ENCODE measurements at regions not wholly inside any gene's neighbourhood (a gene's known extent, or its start where the extent isn't known, plus 50 kb on each side); places are given as distances from the start of the nearest gene placed in this dataset.
"Not testable (repeated sequence)": the region's sequence is repeated elsewhere in the genome, so short reads cannot be mapped to it uniquely, and the experiment has no call there.

- not testable (repeated sequence) for H2AFZ ChIP-seq (ENCODE audit: low read depth, low read length); H3K27me3 ChIP-seq (ENCODE audit: insufficient read depth, low read length); H3K9me3 ChIP-seq (ENCODE audit: low read length); H3K4me1 ChIP-seq (ENCODE audit: insufficient read depth, low read length); H3K4me3 ChIP-seq (ENCODE audit: low read length)
- H3K36me3 ChIP-seq (ENCODE audit: insufficient read depth, low read length): peaks cover 16% of the 10 kb centered on the region
Measured at GRCh38 chrX:73961867-73962266, 109.4 kb upstream of the XIST start.

GRCh38 chrX:73944563-73944908 is 92.0 kb upstream of the XIST start:
- peaks cover 26% of the 10 kb centered on the region for H3K36me3 ChIP-seq (ENCODE audit: insufficient read depth, low read length)

GRCh38 chrX:73943693-73944562 is 91.4 kb upstream of the XIST start:
- no peaks in the 10 kb centered on the region for H3K27me3 ChIP-seq (ENCODE audit: insufficient read depth, low read length)
- peaks cover 21% of the 10 kb centered on the region for H3K36me3 ChIP-seq (ENCODE audit: insufficient read depth, low read length)
- H3K4me1 ChIP-seq (ENCODE audit: insufficient read depth, low read length): peaks cover 13% of the 10 kb centered on the region
- H3K4me3 ChIP-seq (ENCODE audit: low read length): peak overlapping the region; percentile 98
- no peaks in the 10 kb centered on the region for H3K9me3 ChIP-seq (ENCODE audit: low read length)
- H2AFZ ChIP-seq (ENCODE audit: low read depth, low read length): peak overlapping the region; percentile 100

More at GRCh38 chrX:73944563-73944908, 92.0 kb upstream of the XIST start:
- H3K9me3 ChIP-seq (ENCODE audit: low read length): peaks cover 3% of the 10 kb centered on the region
- H2AFZ ChIP-seq (ENCODE audit: low read depth, low read length): peak overlapping the region; percentile 95
- H3K4me3 ChIP-seq (ENCODE audit: low read length): peak overlapping the region; percentile 98
- no peaks in the 10 kb centered on the region for H3K27me3 ChIP-seq (ENCODE audit: insufficient read depth, low read length)
- peaks cover 13% of the 10 kb centered on the region for H3K4me1 ChIP-seq (ENCODE audit: insufficient read depth, low read length)

GRCh38 chrX:73940893-73941470 is 88.5 kb upstream of the XIST start:
- Histone ChIP-seq H3K4me3 (ENCODE audit: low read length) (no peak overlapping the region), H3K27me3 (ENCODE audit: insufficient read depth, low read length) (no peaks in the 10 kb centered on the region), H3K9me3 (ENCODE audit: low read length) (no peaks in the 10 kb centered on the region), H2AFZ (ENCODE audit: low read depth, low read length) (no peak overlapping the region), H3K36me3 (ENCODE audit: insufficient read depth, low read length) (peaks cover 2% of the 10 kb centered on the region), H3K4me1 (ENCODE audit: insufficient read depth, low read length) (peaks cover 13% of the 10 kb centered on the region)

- H3K4me3 ChIP-seq (ENCODE audit: low read length); H3K36me3 ChIP-seq (ENCODE audit: insufficient read depth, low read length); H3K9me3 ChIP-seq (ENCODE audit: low read length); H3K27me3 ChIP-seq (ENCODE audit: insufficient read depth, low read length); H2AFZ ChIP-seq (ENCODE audit: low read depth, low read length); H3K4me1 ChIP-seq (ENCODE audit: insufficient read depth, low read length): not testable (repeated sequence)
Measured at GRCh38 chrX:73937843-73938242, 85.3 kb upstream of the XIST start.

- H3K27me3 ChIP-seq (ENCODE audit: insufficient read depth, low read length): no peaks in the 10 kb centered on the region
- H3K36me3 ChIP-seq (ENCODE audit: insufficient read depth, low read length): no peaks in the 10 kb centered on the region
- H3K4me3 ChIP-seq (ENCODE audit: low read length): no peak overlapping the region
- no peaks in the 10 kb centered on the region for H3K9me3 ChIP-seq (ENCODE audit: low read length)
- H3K4me1 ChIP-seq (ENCODE audit: insufficient read depth, low read length): no peaks in the 10 kb centered on the region
- H2AFZ ChIP-seq (ENCODE audit: low read depth, low read length): no peak overlapping the region
Measured at GRCh38 chrX:73932522-73932921, 80.0 kb upstream of the XIST start.

- H2AFZ ChIP-seq (ENCODE audit: low read depth, low read length): no peak overlapping the region
- H3K27me3 ChIP-seq (ENCODE audit: insufficient read depth, low read length): peaks cover under 1% of the 10 kb centered on the region
- H3K4me1 ChIP-seq (ENCODE audit: insufficient read depth, low read length): no peaks in the 10 kb centered on the region
- no peaks in the 10 kb centered on the region for H3K36me3 ChIP-seq (ENCODE audit: insufficient read depth, low read length)
- no peaks in the 10 kb centered on the region for H3K9me3 ChIP-seq (ENCODE audit: low read length)
- H3K4me3 ChIP-seq (ENCODE audit: low read length): no peak overlapping the region
Measured at GRCh38 chrX:73930300-73930699, 77.8 kb upstream of the XIST start.

GRCh38 chrX:73922856-73923455 is 70.4 kb upstream of the XIST start:
- Histone ChIP-seq H3K9me3 (ENCODE audit: low read length) (no peaks in the 10 kb centered on the region), H3K4me1 (ENCODE audit: insufficient read depth, low read length) (peaks cover 7% of the 10 kb centered on the region), H3K4me3 (ENCODE audit: low read length) (no peak overlapping the region), H3K27me3 (ENCODE audit: insufficient read depth, low read length) (peaks cover 10% of the 10 kb centered on the region), H2AFZ (ENCODE audit: low read depth, low read length) (no peak overlapping the region), H3K36me3 (ENCODE audit: insufficient read depth, low read length) (no peaks in the 10 kb centered on the region)

- Histone ChIP-seq H3K4me3 (ENCODE audit: low read length) (no peak overlapping the region), H3K9me3 (ENCODE audit: low read length) (no peaks in the 10 kb centered on the region), H3K27me3 (ENCODE audit: insufficient read depth, low read length) (peaks cover 22% of the 10 kb centered on the region), H3K36me3 (ENCODE audit: insufficient read depth, low read length) (no peaks in the 10 kb centered on the region), H2AFZ (ENCODE audit: low read depth, low read length) (no peak overlapping the region), H3K4me1 (ENCODE audit: insufficient read depth, low read length) (peaks cover 28% of the 10 kb centered on the region)
Measured at GRCh38 chrX:73916931-73917667, 64.6 kb upstream of the XIST start.

- Histone ChIP-seq H3K4me1 (ENCODE audit: insufficient read depth, low read length) (peaks cover 28% of the 10 kb centered on the region), H3K27me3 (ENCODE audit: insufficient read depth, low read length) (peaks cover 24% of the 10 kb centered on the region), H3K4me3 (ENCODE audit: low read length) (no peak overlapping the region), H2AFZ (ENCODE audit: low read depth, low read length) (no peak overlapping the region), H3K36me3 (ENCODE audit: insufficient read depth, low read length) (no peaks in the 10 kb centered on the region), H3K9me3 (ENCODE audit: low read length) (no peaks in the 10 kb centered on the region)
Measured at GRCh38 chrX:73916489-73916888, 64.0 kb upstream of the XIST start.

GRCh38 chrX:73914792-73915191 is 62.3 kb upstream of the XIST start:
- Histone ChIP-seq H3K4me1 (ENCODE audit: insufficient read depth, low read length) (peaks cover 28% of the 10 kb centered on the region), H3K27me3 (ENCODE audit: insufficient read depth, low read length) (peaks cover 25% of the 10 kb centered on the region)
- not testable (repeated sequence) for H3K36me3 ChIP-seq (ENCODE audit: insufficient read depth, low read length); H3K4me3 ChIP-seq (ENCODE audit: low read length); H2AFZ ChIP-seq (ENCODE audit: low read depth, low read length); H3K9me3 ChIP-seq (ENCODE audit: low read length)

GRCh38 chrX:73913580-73913979 is 61.1 kb upstream of the XIST start:
- Histone ChIP-seq H3K27me3 (ENCODE audit: insufficient read depth, low read length) (peaks cover 22% of the 10 kb centered on the region), H2AFZ (ENCODE audit: low read depth, low read length) (no peak overlapping the region), H3K9me3 (ENCODE audit: low read length) (no peaks in the 10 kb centered on the region), H3K36me3 (ENCODE audit: insufficient read depth, low read length) (no peaks in the 10 kb centered on the region), H3K4me3 (ENCODE audit: low read length) (no peak overlapping the region), H3K4me1 (ENCODE audit: insufficient read depth, low read length) (peaks cover 25% of the 10 kb centered on the region)

GRCh38 chrX:73911946-73912345 is 59.4 kb upstream of the XIST start:
- H3K4me3 ChIP-seq (ENCODE audit: low read length); H2AFZ ChIP-seq (ENCODE audit: low read depth, low read length); H3K36me3 ChIP-seq (ENCODE audit: insufficient read depth, low read length); H3K9me3 ChIP-seq (ENCODE audit: low read length): not testable (repeated sequence)
- H3K27me3 ChIP-seq (ENCODE audit: insufficient read depth, low read length): peaks cover 22% of the 10 kb centered on the region
- peaks cover 11% of the 10 kb centered on the region for H3K4me1 ChIP-seq (ENCODE audit: insufficient read depth, low read length)
